ENCODE measurements at regions not wholly inside any gene's neighbourhood (a gene's known extent, or its start where the extent isn't known, plus 50 kb on each side); places are given as distances from the start of the nearest gene placed in this dataset.

DNA sequence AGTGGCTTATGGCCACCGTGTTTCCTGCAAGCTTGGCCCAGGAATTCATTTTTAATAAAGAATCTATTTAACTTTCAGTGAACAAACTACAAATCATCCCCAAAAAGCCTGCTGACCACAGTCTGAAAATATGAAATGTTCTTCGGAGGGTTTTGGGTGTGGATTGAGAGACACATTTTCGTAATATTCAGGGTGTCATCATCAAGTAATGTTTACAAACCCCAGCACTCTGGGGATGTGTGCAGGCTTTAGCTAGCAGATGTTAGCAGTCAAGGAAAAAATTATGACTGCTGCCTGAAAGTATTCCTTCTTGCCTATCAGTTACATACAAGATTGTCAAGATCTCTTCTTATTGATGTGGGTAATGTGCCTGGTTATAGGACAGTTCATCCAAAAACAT is 143.9 kb upstream of the FN1 start:
- DNase-seq (ENCODE audit: low read depth, low spot score), result no peak
- no peaks in the 10 kb centered on the region for H3K9me3 ChIP-seq (ENCODE audit: control insufficient read depth, insufficient read depth, low read length)
- no peak overlapping the region for H3K4me3 ChIP-seq (ENCODE audit: low read length)
- H3K4me1 ChIP-seq (ENCODE audit: control insufficient read depth, insufficient read depth, low read length), result no peaks in the 10 kb centered on the region
- H3K36me3 ChIP-seq (ENCODE audit: control insufficient read depth, insufficient read depth, low read length), result no peaks in the 10 kb centered on the region
- WGBS (ENCODE audit: insufficient coverage, insufficient read length), result no CpG with 5 or more reads among the region's 3 CpGs
- no peak overlapping the region for H3K27ac ChIP-seq (ENCODE audit: low read length)
- H3K27me3 ChIP-seq (ENCODE audit: control insufficient read depth, insufficient read depth, low read length), result no peaks in the 10 kb centered on the region

DNA sequence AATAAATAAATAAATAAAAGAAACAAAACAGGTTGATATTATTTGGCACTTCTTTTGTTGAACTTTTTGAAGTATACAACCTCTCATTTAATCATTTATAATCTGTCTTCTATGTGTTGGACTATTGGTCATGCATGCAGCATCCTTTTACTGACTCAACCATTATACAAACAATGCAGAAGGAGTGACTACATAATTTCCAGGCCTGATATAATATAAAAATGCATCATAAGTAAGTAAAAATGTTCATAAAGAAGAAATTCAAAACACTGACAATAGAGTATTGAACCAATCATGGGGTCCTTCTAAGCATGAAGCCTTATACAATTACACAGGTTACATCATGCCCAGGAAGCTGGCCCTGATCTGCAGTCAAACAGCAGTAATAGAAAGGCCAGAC is 141.5 kb upstream of the FN1 start:
- H3K27ac ChIP-seq (ENCODE audit: low read length), result no peak overlapping the region
- no peak overlapping the region for H3K4me3 ChIP-seq (ENCODE audit: low read length)
- H3K4me1 ChIP-seq (ENCODE audit: control insufficient read depth, insufficient read depth, low read length), result no peaks in the 10 kb centered on the region
- no peaks in the 10 kb centered on the region for H3K36me3 ChIP-seq (ENCODE audit: control insufficient read depth, insufficient read depth, low read length)
- DNase-seq (ENCODE audit: low read depth, low spot score), result no peak
- no peaks in the 10 kb centered on the region for H3K9me3 ChIP-seq (ENCODE audit: control insufficient read depth, insufficient read depth, low read length)
- H3K27me3 ChIP-seq (ENCODE audit: control insufficient read depth, insufficient read depth, low read length), result no peaks in the 10 kb centered on the region

DNA sequence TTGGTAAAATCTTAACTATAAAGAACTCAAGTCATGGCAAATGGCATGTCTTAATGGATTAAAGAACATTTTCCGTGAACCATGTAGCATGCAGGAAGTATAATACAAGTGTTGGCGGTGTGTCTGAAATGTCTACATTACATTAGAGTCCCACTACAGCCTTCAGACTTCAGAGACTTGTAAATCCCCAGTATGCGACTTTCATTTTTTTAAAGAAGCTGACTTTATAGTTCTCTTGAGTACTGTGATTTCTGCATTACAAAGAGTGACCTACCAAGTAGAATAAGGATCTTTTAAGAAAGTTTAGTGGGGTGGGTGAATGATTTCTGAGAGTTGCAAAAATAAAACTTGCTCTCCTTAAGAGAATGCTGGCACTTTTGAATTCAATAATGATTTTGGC is 140.7 kb upstream of the FN1 start:
- no peak for DNase-seq (ENCODE audit: low read depth, low spot score)
- Histone ChIP-seq H3K4me3 (ENCODE audit: low read length) (no peak overlapping the region), H3K9me3 (ENCODE audit: control insufficient read depth, insufficient read depth, low read length) (no peaks in the 10 kb centered on the region)

DNA sequence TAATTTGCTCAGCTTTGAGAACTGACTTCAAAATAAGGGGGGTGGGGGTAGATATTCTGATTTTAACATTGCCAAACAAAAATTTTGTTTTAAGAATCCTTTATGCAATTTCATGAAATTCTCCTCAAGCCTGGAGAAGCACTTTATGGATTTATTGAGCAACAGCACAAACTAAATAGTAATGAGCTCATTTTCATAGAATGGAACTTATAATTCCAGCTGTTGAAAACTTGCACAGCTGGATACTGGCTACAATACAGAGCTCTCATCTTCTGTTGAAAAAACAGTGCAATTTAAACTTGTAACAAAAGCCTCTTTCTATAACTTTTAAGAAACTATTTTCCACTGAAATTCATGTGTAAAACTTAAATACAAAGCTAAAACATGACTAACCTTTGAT is 137.6 kb upstream of the FN1 start:
- H3K27ac ChIP-seq (ENCODE audit: low read length), result no peak overlapping the region
- H3K4me1 ChIP-seq (ENCODE audit: control insufficient read depth, insufficient read depth, low read length), result no peaks in the 10 kb centered on the region
- no peak overlapping the region for H3K4me3 ChIP-seq (ENCODE audit: low read length)
- H3K9me3 ChIP-seq (ENCODE audit: control insufficient read depth, insufficient read depth, low read length), result no peaks in the 10 kb centered on the region
- H3K27me3 ChIP-seq (ENCODE audit: control insufficient read depth, insufficient read depth, low read length), result no peaks in the 10 kb centered on the region
- DNase-seq (ENCODE audit: low read depth, low spot score), result no peak
- no peaks in the 10 kb centered on the region for H3K36me3 ChIP-seq (ENCODE audit: control insufficient read depth, insufficient read depth, low read length)

More for the DNA sequence above, 140.7 kb upstream of the FN1 start:
- no CpG with 5 or more reads among the region's 3 CpGs for WGBS (ENCODE audit: insufficient coverage, insufficient read length)
- Histone ChIP-seq H3K27me3 (ENCODE audit: control insufficient read depth, insufficient read depth, low read length) (no peaks in the 10 kb centered on the region), H3K36me3 (ENCODE audit: control insufficient read depth, insufficient read depth, low read length) (no peaks in the 10 kb centered on the region), H3K27ac (ENCODE audit: low read length) (no peak overlapping the region), H3K4me1 (ENCODE audit: control insufficient read depth, insufficient read depth, low read length) (no peaks in the 10 kb centered on the region)

DNA sequence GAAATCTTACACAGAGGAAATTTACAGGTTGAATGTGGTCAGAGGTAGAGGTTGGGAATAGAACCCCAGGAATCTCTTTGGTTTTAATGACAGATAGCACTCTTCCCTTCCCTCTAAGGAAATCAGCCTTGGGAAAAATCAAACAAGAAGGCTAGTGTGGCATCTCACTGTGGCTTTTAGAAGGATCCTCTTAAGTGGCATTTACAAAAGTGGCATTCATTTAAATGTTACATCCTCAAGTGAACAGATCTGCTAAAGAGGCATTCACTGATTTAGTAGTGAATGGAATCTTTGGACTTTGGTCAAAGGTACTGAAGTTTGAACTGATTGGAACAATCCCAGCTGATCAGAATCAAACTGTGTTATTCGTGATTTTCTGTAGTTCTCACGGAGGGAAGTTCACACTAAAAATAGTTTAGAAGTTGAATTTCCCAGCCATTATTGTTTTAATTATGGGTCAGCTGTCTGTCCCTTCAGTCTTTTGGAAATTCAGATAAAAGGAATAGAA is 136.5 kb upstream of the FN1 start:
- Histone ChIP-seq H3K27me3 (ENCODE audit: control insufficient read depth, insufficient read depth, low read length) (no peaks in the 10 kb centered on the region), H3K36me3 (ENCODE audit: control insufficient read depth, insufficient read depth, low read length) (no peaks in the 10 kb centered on the region), H3K9me3 (ENCODE audit: control insufficient read depth, insufficient read depth, low read length) (no peaks in the 10 kb centered on the region), H3K4me3 (ENCODE audit: low read length) (no peak overlapping the region), H3K27ac (ENCODE audit: low read length) (no peak overlapping the region), H3K4me1 (ENCODE audit: control insufficient read depth, insufficient read depth, low read length) (no peaks in the 10 kb centered on the region)
- no CpG with 5 or more reads among the region's 2 CpGs for WGBS (ENCODE audit: insufficient coverage, insufficient read length)
- no peak for DNase-seq (ENCODE audit: low read depth, low spot score)

DNA sequence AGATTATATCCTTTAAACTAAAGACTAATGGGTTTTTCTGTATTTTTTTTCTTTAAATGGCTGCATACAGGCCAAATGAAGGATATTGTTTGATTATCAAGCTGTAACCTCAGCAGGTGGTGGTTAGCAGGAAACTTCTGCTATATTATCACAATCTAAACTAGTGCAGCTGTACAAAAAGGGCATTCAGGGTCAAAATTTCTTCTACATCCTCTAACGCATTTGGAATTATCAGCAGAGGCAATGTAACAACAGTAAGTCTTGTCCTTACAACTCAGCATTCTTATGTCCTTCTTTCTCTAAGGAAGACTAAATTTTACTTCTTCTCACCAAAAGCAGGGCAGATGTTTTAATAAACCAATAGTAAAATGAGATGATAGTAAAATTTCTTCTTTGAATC is 135.8 kb upstream of the FN1 start:
- Histone ChIP-seq H3K4me1 (ENCODE audit: control insufficient read depth, insufficient read depth, low read length) (no peaks in the 10 kb centered on the region), H3K27me3 (ENCODE audit: control insufficient read depth, insufficient read depth, low read length) (no peaks in the 10 kb centered on the region), H3K9me3 (ENCODE audit: control insufficient read depth, insufficient read depth, low read length) (no peaks in the 10 kb centered on the region), H3K4me3 (ENCODE audit: low read length) (no peak overlapping the region), H3K36me3 (ENCODE audit: control insufficient read depth, insufficient read depth, low read length) (no peaks in the 10 kb centered on the region), H3K27ac (ENCODE audit: low read length) (no peak overlapping the region)
- no CpG with 5 or more reads among the region's 1 CpG for WGBS (ENCODE audit: insufficient coverage, insufficient read length)
- DNase-seq (ENCODE audit: low read depth, low spot score), result no peak

DNA sequence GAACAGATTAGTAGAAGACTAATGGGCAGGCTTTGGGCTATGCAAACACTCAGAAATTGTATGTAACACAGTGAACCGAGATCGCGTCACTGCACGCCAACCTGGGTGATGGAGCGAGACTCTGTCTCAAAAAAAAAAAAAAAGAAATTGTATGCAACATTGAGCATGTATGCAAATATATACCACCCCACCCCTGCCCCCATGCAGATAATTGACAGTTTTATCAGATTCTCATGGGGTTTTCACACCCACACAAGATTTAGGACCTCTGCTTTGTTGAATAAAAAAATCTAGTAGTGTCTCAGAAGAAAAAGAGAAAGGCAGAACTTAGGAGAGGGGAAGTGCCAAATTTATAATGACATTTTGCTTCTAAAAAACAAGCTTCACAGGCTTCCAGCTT is 131.6 kb upstream of the FN1 start:
- Histone ChIP-seq H3K27me3 (ENCODE audit: control insufficient read depth, insufficient read depth, low read length) (no peaks in the 10 kb centered on the region), H3K36me3 (ENCODE audit: control insufficient read depth, insufficient read depth, low read length) (no peaks in the 10 kb centered on the region), H3K4me1 (ENCODE audit: control insufficient read depth, insufficient read depth, low read length) (no peaks in the 10 kb centered on the region), H3K9me3 (ENCODE audit: control insufficient read depth, insufficient read depth, low read length) (no peaks in the 10 kb centered on the region), H3K4me3 (ENCODE audit: low read length) (no peak overlapping the region), H3K27ac (ENCODE audit: low read length) (no peak overlapping the region)
- DNase-seq (ENCODE audit: low read depth, low spot score), result no peak
- WGBS (ENCODE audit: insufficient coverage, insufficient read length), result no CpG with 5 or more reads among the region's 5 CpGs

DNA sequence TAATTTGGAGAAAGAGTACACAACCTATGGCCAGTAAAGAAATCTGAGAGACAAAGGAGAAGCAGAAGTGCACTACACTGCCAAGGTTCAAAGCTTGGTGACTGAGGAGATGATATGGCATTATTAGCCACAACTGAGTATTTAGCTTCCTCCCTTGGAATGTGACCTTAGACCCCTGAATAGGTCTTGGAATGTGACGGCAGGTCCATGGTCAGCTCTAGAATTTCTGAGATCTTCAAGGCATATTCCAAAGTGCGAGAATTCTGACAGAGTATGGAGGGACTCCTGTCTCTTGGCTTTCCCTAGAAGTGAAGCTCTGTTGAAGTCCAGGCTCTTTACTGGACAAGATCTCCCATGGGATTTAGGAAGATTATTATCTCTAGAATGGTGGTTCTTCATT is 130.0 kb upstream of the FN1 start:
- H3K27me3 ChIP-seq (ENCODE audit: control insufficient read depth, insufficient read depth, low read length), result no peaks in the 10 kb centered on the region
- no peak for DNase-seq (ENCODE audit: low read depth, low spot score)
- no CpG with 5 or more reads among the region's 2 CpGs for WGBS (ENCODE audit: insufficient coverage, insufficient read length)
- no peaks in the 10 kb centered on the region for H3K9me3 ChIP-seq (ENCODE audit: control insufficient read depth, insufficient read depth, low read length)
- no peaks in the 10 kb centered on the region for H3K4me1 ChIP-seq (ENCODE audit: control insufficient read depth, insufficient read depth, low read length)
- H3K27ac ChIP-seq (ENCODE audit: low read length), result no peak overlapping the region
- H3K36me3 ChIP-seq (ENCODE audit: control insufficient read depth, insufficient read depth, low read length), result no peaks in the 10 kb centered on the region
- H3K4me3 ChIP-seq (ENCODE audit: low read length), result no peak overlapping the region

DNA sequence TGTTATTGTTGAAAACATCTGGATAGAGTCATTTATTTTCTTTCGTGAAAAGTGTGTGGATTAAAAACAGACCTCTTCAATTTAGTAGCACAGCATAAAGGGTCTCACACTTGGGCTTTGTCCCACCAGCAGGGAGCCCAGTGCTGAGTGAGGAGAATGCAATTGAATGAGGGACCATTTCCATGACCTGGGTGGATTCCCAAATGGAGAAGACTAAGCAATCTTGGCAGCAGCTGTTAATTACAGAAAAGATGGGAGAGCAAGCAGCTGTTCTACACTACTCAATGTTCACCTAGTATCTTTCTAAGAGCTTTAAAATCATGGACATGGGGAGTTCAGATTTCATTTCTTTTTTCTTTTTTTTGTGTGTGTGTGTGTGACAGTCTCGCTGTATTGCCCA is 121.8 kb upstream of the FN1 start:
- Histone ChIP-seq H3K4me3 (ENCODE audit: low read length) (no peak overlapping the region), H3K27me3 (ENCODE audit: control insufficient read depth, insufficient read depth, low read length) (no peaks in the 10 kb centered on the region), H3K9me3 (ENCODE audit: control insufficient read depth, insufficient read depth, low read length) (no peaks in the 10 kb centered on the region), H3K27ac (ENCODE audit: low read length) (no peak overlapping the region), H3K4me1 (ENCODE audit: control insufficient read depth, insufficient read depth, low read length) (no peaks in the 10 kb centered on the region), H3K36me3 (ENCODE audit: control insufficient read depth, insufficient read depth, low read length) (no peaks in the 10 kb centered on the region)
- no CpG with 5 or more reads among the region's 2 CpGs for WGBS (ENCODE audit: insufficient coverage, insufficient read length)
- no peak for DNase-seq (ENCODE audit: low read depth, low spot score)

DNA sequence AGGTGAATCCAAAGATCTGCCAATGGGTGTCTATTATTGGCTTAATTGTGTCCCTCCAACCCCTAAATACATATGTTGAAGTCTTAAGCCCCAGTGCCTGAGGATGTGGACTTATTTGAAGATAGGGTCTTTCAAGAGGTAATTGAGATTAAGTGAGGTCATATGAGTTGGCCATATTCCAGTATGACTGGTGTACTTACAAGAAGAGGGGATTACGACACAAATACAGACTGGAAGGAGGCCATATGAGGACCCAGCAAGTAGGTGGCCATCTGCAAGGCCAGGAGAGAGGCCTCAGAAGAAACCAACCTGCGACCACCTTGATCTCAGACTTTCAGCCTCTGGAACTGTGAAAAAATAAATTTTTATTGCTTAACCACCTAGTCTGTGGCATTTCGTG is 121.1 kb upstream of the FN1 start:
- H3K4me1 ChIP-seq (ENCODE audit: control insufficient read depth, insufficient read depth, low read length), result no peaks in the 10 kb centered on the region
- no CpG with 5 or more reads among the region's 3 CpGs for WGBS (ENCODE audit: insufficient coverage, insufficient read length)
- no peak for DNase-seq (ENCODE audit: low read depth, low spot score)
- H3K4me3 ChIP-seq (ENCODE audit: low read length), result no peak overlapping the region
- no peak overlapping the region for H3K27ac ChIP-seq (ENCODE audit: low read length)
- H3K36me3 ChIP-seq (ENCODE audit: control insufficient read depth, insufficient read depth, low read length), result no peaks in the 10 kb centered on the region
- H3K9me3 ChIP-seq (ENCODE audit: control insufficient read depth, insufficient read depth, low read length), result no peaks in the 10 kb centered on the region
- H3K27me3 ChIP-seq (ENCODE audit: control insufficient read depth, insufficient read depth, low read length), result no peaks in the 10 kb centered on the region

DNA sequence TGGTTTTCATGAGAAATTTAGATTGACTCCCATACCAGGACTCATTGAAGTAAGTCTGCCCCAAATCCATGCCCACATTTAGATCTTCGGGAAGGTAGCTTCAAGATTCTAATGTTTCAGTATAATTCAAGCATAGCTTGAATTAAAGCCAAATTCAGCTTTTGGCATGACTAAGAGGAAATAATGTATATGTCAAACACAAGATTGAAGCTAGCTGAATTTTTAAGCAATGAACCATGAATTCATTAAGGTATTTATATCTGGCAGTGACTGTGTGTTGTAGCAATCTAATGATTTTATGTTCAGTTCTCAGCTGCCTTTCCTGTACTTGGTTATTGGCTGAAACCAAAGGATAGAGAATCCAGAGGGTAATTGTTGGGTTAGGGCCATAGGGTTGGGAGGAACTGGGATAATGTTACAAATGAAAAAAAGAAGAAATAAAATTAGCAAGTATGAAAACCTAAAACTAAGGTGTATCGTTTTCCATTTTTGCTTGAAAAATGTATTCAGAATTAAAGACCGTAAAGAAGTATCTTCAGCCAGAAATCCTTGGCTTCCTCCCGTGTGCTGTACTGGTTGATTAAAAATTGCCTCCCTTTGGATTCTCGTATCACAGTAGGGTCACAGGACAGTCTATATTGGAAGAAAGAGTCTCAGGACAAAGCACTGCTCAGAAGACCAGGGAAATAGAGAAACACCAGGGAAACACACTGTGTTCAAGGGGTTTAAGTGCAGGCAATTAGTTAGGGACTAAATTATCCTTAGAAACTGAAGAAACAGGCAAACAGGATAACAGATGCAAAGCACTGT is 119.0 kb upstream of the FN1 start:
- no peaks in the 10 kb centered on the region for H3K36me3 ChIP-seq (ENCODE audit: control insufficient read depth, insufficient read depth, low read length)
- no peaks in the 10 kb centered on the region for H3K27me3 ChIP-seq (ENCODE audit: control insufficient read depth, insufficient read depth, low read length)
- no peak overlapping the region for H3K27ac ChIP-seq (ENCODE audit: low read length)
- H3K4me3 ChIP-seq (ENCODE audit: low read length), result no peak overlapping the region
- H3K9me3 ChIP-seq (ENCODE audit: control insufficient read depth, insufficient read depth, low read length), result no peaks in the 10 kb centered on the region
- H3K4me1 ChIP-seq (ENCODE audit: control insufficient read depth, insufficient read depth, low read length), result no peaks in the 10 kb centered on the region
- WGBS (ENCODE audit: insufficient coverage, insufficient read length), result no CpG with 5 or more reads among the region's 5 CpGs
- no peak for DNase-seq (ENCODE audit: low read depth, low spot score)

Measured in iPS DF 6.9 (cell line).